DOHH2 (cell line): ENCODE measurements at regions not wholly inside any gene's neighbourhood (a gene's known extent, or its start where the extent isn't known, plus 50 kb on each side); places are given as distances from the start of the nearest gene placed in this dataset.

Experiments used
- EZH2phosphoT487 ChIP-seq: fragments of 200-600 bp; sonication (generic); IDR thresholded peaks from 2 replicates; pipeline ENCODE4 v1.6.1; 2017; ENCODE audit warnings: borderline replicate concordance, mild to moderate bottlenecking, antibody characterized with exemption, low read length, moderate library complexity, mixed read lengths
- TF ChIP-seq, protein P1 (sequence below): fragments of 200-600 bp; sonication (generic); IDR thresholded peaks from one replicate; pipeline ENCODE4 v1.5.1; 2014; ENCODE audit warnings: antibody characterized with exemption, mild to moderate bottlenecking, low read depth, low read length; ENCODE audit not compliant: poor library complexity, severe bottlenecking

DNA sequence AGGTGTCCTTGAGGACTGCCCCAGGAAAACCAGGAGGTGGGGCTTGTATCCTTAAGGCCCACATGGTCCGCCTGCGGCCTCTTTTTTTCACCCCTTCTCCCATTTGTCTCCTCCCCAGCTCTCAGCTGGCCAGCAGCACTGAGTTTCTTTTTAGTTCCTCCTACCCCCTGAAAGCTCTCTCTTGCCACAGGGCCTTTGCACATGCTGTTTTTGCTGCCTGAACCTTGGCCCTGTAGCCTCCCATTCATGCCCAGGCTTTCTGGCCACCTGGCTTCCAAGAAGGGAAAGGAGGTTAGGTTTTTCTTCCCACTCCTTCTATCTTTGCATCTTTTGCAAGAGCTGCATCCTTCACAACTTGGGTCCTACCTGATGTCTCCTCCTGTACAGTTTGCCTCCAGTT, 358.1 kb downstream of the VRK1 start:
- TF ChIP-seq, protein P1, sequence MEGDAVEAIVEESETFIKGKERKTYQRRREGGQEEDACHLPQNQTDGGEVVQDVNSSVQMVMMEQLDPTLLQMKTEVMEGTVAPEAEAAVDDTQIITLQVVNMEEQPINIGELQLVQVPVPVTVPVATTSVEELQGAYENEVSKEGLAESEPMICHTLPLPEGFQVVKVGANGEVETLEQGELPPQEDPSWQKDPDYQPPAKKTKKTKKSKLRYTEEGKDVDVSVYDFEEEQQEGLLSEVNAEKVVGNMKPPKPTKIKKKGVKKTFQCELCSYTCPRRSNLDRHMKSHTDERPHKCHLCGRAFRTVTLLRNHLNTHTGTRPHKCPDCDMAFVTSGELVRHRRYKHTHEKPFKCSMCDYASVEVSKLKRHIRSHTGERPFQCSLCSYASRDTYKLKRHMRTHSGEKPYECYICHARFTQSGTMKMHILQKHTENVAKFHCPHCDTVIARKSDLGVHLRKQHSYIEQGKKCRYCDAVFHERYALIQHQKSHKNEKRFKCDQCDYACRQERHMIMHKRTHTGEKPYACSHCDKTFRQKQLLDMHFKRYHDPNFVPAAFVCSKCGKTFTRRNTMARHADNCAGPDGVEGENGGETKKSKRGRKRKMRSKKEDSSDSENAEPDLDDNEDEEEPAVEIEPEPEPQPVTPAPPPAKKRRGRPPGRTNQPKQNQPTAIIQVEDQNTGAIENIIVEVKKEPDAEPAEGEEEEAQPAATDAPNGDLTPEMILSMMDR: no peak
- TF ChIP-seq EZH2phosphoT487: no peak
